ENCODE measurements at regions not wholly inside any gene's neighbourhood (a gene's known extent, or its start where the extent isn't known, plus 50 kb on each side); places are given as distances from the start of the nearest gene placed in this dataset.
"Not testable (repeated sequence)": the region's sequence is repeated elsewhere in the genome, so short reads cannot be mapped to it uniquely, and the experiment has no call there.

DNA sequence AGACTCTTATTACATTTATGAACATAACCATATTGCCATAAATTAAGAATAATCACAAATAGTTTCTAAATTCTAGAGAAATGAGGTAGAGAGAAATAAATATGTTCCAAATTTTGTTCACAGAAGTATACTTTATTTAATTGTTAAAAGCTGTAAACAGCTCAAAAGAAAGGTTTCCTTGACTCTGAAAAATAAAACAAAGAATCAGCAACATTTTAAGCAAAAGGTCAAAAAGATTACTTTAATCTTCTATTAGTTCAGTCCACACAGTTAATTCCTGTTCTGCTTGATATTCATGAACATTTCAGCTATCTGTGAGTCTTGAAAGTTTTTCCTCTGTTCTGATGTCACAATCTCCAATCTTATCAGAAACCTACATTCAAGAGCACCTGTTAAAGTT is 197.9 kb downstream of the GJA1 start:
- Histone ChIP-seq H3K27me3 (no peaks in the 10 kb centered on the region), H3K4me3 (no peak overlapping the region), H3K9me3 (peaks cover 0 to 25% (median 0%) of the 10 kb centered on the region in 3 donors), H3K27ac (no peak overlapping the region), H3K36me3 (no peaks in the 10 kb centered on the region), H3K4me1 (no peaks in the 10 kb centered on the region)
- no peak for ATAC-seq
- TF ChIP-seq, protein P1, sequence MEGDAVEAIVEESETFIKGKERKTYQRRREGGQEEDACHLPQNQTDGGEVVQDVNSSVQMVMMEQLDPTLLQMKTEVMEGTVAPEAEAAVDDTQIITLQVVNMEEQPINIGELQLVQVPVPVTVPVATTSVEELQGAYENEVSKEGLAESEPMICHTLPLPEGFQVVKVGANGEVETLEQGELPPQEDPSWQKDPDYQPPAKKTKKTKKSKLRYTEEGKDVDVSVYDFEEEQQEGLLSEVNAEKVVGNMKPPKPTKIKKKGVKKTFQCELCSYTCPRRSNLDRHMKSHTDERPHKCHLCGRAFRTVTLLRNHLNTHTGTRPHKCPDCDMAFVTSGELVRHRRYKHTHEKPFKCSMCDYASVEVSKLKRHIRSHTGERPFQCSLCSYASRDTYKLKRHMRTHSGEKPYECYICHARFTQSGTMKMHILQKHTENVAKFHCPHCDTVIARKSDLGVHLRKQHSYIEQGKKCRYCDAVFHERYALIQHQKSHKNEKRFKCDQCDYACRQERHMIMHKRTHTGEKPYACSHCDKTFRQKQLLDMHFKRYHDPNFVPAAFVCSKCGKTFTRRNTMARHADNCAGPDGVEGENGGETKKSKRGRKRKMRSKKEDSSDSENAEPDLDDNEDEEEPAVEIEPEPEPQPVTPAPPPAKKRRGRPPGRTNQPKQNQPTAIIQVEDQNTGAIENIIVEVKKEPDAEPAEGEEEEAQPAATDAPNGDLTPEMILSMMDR (IDR thresholded peaks at IDR 0.05) = no peak

DNA sequence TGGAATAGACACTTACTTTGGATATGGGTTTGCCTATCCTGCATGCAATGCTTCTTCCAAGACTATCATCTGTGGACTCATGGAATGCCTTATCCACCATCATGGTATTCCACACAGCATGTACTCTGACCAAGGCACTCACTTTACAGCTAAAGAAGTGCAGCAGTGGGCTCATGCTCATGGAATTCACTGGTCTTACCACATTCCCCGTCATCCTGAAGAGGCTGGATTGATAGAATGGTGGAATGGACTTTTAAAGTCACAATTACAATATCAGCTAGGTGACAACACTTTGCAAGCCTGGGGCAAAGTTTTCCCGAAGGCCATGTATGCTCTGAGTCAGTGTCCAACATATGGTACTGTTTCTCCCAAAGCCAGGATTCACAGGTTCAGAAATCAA is 199.1 kb downstream of the GJA1 start:
- H3K27ac ChIP-seq, H3K36me3 ChIP-seq, H3K4me3 ChIP-seq, H3K4me1 ChIP-seq, H3K27me3 ChIP-seq, ATAC-seq: not testable (repeated sequence)
- H3K9me3 ChIP-seq = peaks cover 0 to 25% (median 0%) of the 10 kb centered on the region in 3 donors
- 87% methylated on average over 2 of the region's 2 CpGs; no CpG with 5 or more reads in 1 of the 2 donors for WGBS, 2 donors (ENCODE audit: low coverage in 1 of 2)

DNA sequence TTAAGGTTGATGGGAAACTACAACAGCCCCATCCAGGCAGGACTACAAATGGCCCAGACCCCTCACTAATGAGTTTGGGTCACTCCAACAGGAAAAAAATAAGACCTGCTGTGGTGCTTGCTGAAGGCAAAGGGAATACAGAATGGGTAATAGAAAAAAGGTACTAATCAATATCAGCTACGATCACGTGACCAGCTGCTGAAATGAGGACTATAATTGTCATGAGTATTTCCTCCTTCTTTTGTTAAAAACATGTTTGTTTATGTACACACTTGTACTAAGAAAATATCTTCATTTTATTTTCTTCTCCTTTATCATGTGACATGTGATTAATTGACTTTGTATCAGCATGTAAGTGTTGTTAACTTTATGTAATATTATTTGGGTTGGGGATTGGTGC is 199.9 kb downstream of the GJA1 start:
- no peaks in the 10 kb centered on the region for H3K4me1 ChIP-seq
- H3K9me3 ChIP-seq = peaks cover 0 to 25% (median 0%) of the 10 kb centered on the region in 3 donors
- no peak overlapping the region for H3K27ac ChIP-seq
- H3K36me3 ChIP-seq = no peaks in the 10 kb centered on the region
- no peak for ATAC-seq
- TF ChIP-seq EP300 (IDR thresholded peaks at IDR 0.05) (no peak), POLR2AphosphoS5 (IDR thresholded peaks at IDR 0.05) (no peak), POLR2A (IDR thresholded peaks at IDR 0.05) (no peak)
- TF ChIP-seq, protein P1 (IDR thresholded peaks at IDR 0.05) = no peak
- 91 to 96% methylated on average over 2 of the region's 2 CpGs for WGBS, 2 donors (ENCODE audit: low coverage in 1 of 2)
- H3K4me3 ChIP-seq = no peak overlapping the region
- no peaks in the 10 kb centered on the region for H3K27me3 ChIP-seq

DNA sequence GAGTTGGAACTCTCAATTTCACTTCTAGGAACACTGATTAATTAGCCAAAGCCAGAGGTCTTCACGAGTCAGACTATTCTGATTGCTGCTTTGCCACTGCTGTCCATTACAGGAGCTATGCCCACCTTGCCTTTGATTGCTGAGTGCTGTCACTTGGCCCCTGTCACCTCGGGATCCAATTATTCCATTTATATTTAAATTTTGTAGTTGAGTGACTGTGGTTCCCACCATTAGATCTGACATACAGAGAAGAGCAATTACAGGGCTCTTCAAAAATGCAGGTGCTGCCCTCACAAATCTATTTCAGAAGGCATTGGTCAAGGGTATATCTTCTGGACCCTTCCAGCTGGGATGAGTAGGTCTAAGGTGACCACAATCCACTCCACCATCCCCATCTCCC is 200.8 kb downstream of the GJA1 start:
- not testable (repeated sequence) for H3K4me3 ChIP-seq, H3K4me1 ChIP-seq, ATAC-seq, H3K27me3 ChIP-seq, H3K36me3 ChIP-seq, H3K27ac ChIP-seq
- peaks cover 0 to 25% (median 0%) of the 10 kb centered on the region in 3 donors for H3K9me3 ChIP-seq
- WGBS, 2 donors (ENCODE audit: low coverage in 1 of 2) = 33 to 76% methylated on average over 1 to 2 of the region's 2 CpGs

GRCh38 chr6:121639021-121639420 is 203.6 kb downstream of the GJA1 start:
- H3K27ac ChIP-seq = no peak overlapping the region
- no peak for TF ChIP-seq POLR2A (IDR thresholded peaks at IDR 0.05)
- no peak for TF ChIP-seq EP300 (IDR thresholded peaks at IDR 0.05)
- TF ChIP-seq, protein P1 (IDR thresholded peaks at IDR 0.05) = no peak
- no peak for TF ChIP-seq POLR2AphosphoS5 (IDR thresholded peaks at IDR 0.05)
- ATAC-seq = no peak
- H3K9me3 ChIP-seq = peaks cover 0 to 19% (median 0%) of the 10 kb centered on the region in 3 donors
- H3K4me1 ChIP-seq = no peaks in the 10 kb centered on the region
- H3K27me3 ChIP-seq = no peaks in the 10 kb centered on the region
- WGBS, 2 donors (ENCODE audit: low coverage in 1 of 2) = 83 to 93% methylated on average over 1 to 2 of the region's 2 CpGs
- H3K4me3 ChIP-seq = no peak overlapping the region
- H3K36me3 ChIP-seq = no peaks in the 10 kb centered on the region

- ATAC-seq = no peak
- 74 to 95% methylated on average over 3 of the region's 3 CpGs for WGBS, 2 donors (ENCODE audit: low coverage in 1 of 2)
These were observed 205.7 kb downstream of the GJA1 start for GRCh38 chr6:121641158-121641557.

More at GRCh38 chr6:121641158-121641557, 205.7 kb downstream of the GJA1 start:
- Histone ChIP-seq H3K4me1 (no peaks in the 10 kb centered on the region), H3K27me3 (no peaks in the 10 kb centered on the region), H3K36me3 (no peaks in the 10 kb centered on the region), H3K9me3 (peaks cover 0 to 11% (median 0%) of the 10 kb centered on the region in 3 donors), H3K27ac (no peak overlapping the region), H3K4me3 (no peak overlapping the region)
- no peak for TF ChIP-seq POLR2AphosphoS5 (IDR thresholded peaks at IDR 0.05)
- TF ChIP-seq, protein P1 (IDR thresholded peaks at IDR 0.05) = no peak
- TF ChIP-seq POLR2A (IDR thresholded peaks at IDR 0.05) = no peak
- no peak for TF ChIP-seq EP300 (IDR thresholded peaks at IDR 0.05)

All from gastroesophageal sphincter (tissue), 4 donors.